ACC112 (cell line): ENCODE measurements at regions not wholly inside any gene's neighbourhood (a gene's known extent, or its start where the extent isn't known, plus 50 kb on each side); places are given as distances from the start of the nearest gene placed in this dataset.

Experiments used
- H2AFZ ChIP-seq: fragments of 200-600 bp; sonication (generic); one replicate; pipeline ENCODE4 v1.6.0; 2017; ENCODE audit warnings: antibody characterized with exemption, low read length; ENCODE audit not compliant: unreplicated experiment
- H3K27ac ChIP-seq: fragments of 200-600 bp; sonication (generic); 2 replicates; pipeline ENCODE4 v1.5.1; 2014; ENCODE audit warnings: low read depth, mild to moderate bottlenecking, antibody characterized with exemption, low read length, moderate library complexity
- H3K27me3 ChIP-seq: fragments of 200-600 bp; sonication (generic); 2 replicates; pipeline ENCODE4 v1.6.1; 2014; ENCODE audit warnings: mild to moderate bottlenecking, antibody characterized with exemption, low read length, moderate library complexity, mixed read lengths; ENCODE audit not compliant: insufficient read depth
- H3K36me3 ChIP-seq: fragments of 200-600 bp; sonication (generic); 2 replicates; pipeline ENCODE4 v1.6.1; 2016; ENCODE audit warnings: mild to moderate bottlenecking, antibody characterized with exemption, low read length, moderate library complexity, mixed read lengths; ENCODE audit not compliant: insufficient read depth
- H3K4me1 ChIP-seq: fragments of 200-600 bp; sonication (generic); one replicate; pipeline ENCODE4 v1.6.1; 2016; ENCODE audit warnings: low read length, mixed read lengths; ENCODE audit not compliant: insufficient read depth, unreplicated experiment, control insufficient read depth
- H3K4me3 ChIP-seq: fragments of 200-600 bp; sonication (generic); 2 replicates; pipeline ENCODE4 v1.5.1; 2014; ENCODE audit warnings: mild to moderate bottlenecking, low read depth, low read length
- H3K79me2 ChIP-seq: fragments of 200-600 bp; sonication (generic); one replicate; pipeline ENCODE4 v1.6.0; 2016; ENCODE audit warnings: low read length; ENCODE audit not compliant: control insufficient read depth, unreplicated experiment, insufficient read depth

DNA sequence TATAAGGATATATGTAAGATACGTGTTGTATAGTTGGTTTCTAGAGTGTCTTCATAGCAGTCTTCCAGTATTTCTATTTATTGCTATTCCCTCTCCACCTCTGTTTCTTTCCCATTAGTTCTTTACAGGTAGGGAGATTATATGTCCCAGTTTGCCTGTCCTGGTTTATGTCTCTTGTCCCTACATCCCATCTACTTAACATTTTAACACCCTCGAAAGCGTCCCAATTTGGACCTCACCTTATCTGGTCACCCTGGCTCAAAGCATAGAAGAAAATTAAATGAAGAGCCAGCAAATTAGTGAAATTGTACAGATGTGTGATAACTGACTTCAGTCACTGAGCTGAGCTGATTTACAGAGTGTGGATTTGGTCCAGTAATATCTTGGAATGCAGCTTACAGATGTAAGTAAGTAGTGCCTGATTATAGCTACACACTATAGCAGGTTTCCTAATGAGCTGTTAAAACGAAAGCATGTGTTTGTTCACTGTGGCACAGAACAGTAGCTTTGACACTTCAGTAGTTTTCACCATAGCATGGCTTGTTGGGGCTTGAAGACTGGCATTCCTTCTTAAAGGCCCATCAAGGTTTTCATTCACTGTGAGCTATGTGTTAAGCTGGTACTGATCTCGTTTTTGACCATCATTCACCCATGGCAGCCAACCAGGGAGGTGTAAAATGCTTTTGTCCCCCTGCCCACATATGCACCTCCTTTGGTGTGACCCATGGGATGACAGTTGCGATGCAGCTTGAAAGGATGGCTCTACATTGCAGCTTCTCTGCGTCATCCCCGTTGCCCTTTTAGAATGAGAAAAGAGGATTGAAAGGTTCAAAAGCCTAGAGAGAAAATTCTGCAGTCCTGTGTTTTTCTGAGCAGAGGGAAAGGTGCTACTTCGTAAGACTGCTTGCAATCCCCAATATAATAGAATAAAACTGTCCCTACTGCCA is 192.1 kb upstream of the DMRT1 start:
- Histone ChIP-seq H3K27ac (no peak overlapping the region), H3K4me3 (peak overlapping the region; percentile 30), H3K36me3 (no peaks in the 10 kb centered on the region), H3K79me2 (no peaks in the 10 kb centered on the region), H2AFZ (peak overlapping the region; percentile 71), H3K27me3 (no peaks in the 10 kb centered on the region), H3K4me1 (peaks cover 19% of the 10 kb centered on the region)

DNA sequence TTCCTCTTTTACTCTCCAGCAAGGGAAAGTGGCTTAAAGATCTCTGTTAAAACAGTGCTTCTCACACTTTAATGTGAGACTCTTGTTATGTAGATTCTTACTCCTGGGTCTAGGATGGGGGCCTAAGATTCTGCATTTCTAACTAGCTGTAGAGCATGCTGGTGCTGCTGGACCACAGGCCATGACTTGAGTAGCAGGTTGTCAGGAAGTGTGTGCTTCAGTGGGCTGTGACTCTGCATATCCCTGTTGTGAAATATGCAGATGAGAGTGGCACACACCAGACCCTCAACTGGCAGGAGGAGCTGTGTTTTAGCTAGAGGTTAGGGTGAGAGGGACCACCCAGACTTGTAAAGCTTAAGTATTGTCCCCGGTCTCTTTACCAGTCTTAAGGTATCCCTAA is 191.1 kb upstream of the DMRT1 start:
- peak overlapping the region; percentile 71 for H2AFZ ChIP-seq
- H3K79me2 ChIP-seq = no peaks in the 10 kb centered on the region
- no peaks in the 10 kb centered on the region for H3K27me3 ChIP-seq
- H3K27ac ChIP-seq = no peak overlapping the region
- peaks cover 19% of the 10 kb centered on the region for H3K4me1 ChIP-seq
- H3K4me3 ChIP-seq = peak overlapping the region; percentile 30
- H3K36me3 ChIP-seq = no peaks in the 10 kb centered on the region

DNA sequence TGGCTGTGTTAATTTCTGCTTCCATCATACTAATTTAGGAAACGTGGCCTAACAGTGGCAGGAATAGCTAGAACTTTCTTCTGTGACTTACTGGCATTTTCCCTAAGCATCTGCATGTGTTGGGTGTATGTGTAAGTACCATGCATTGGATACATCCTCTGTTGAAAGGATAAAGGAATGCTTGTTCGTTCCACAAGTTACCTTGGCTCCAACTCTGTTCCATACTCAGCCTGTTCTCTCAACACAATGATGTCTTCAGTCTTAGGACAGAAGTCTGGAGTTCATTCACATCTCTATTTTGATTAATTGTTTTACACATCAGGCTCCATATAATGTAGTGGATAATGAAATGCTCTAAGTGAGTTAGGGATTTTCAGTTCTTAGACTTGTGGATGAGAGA is 190.1 kb upstream of the DMRT1 start:
- H3K79me2 ChIP-seq = no peaks in the 10 kb centered on the region
- H3K27ac ChIP-seq = no peak overlapping the region
- H2AFZ ChIP-seq = no peak overlapping the region
- H3K36me3 ChIP-seq = no peaks in the 10 kb centered on the region
- no peak overlapping the region for H3K4me3 ChIP-seq
- H3K27me3 ChIP-seq = no peaks in the 10 kb centered on the region
- H3K4me1 ChIP-seq = peaks cover 19% of the 10 kb centered on the region

GRCh38 chr9:652914-653313 is 188.6 kb upstream of the DMRT1 start:
- Histone ChIP-seq H2AFZ (no peak overlapping the region), H3K27me3 (no peaks in the 10 kb centered on the region), H3K79me2 (no peaks in the 10 kb centered on the region), H3K4me3 (no peak overlapping the region), H3K4me1 (peaks cover 19% of the 10 kb centered on the region), H3K27ac (no peak overlapping the region), H3K36me3 (no peaks in the 10 kb centered on the region)

DNA sequence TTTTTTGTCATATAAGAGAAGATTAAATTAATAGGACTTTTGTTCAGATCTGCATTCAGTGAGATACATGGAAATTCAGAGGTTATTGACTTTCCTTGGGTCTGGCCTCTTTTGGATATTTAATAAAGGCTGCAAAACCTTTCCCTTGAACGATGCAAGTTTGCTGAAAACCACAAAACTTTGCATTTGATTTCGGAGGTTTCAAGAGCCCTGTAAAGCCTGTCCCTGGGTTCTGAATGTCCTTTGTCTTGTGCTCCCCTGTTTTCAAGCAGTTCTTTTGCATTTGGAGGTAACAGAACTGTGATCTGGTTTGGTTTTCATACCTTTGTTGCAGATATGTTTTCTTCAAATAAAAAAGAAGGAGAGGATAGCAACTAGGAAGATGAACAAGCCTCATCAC is 188.1 kb upstream of the DMRT1 start:
- H3K27ac ChIP-seq = no peak overlapping the region
- H3K4me1 ChIP-seq = peaks cover 19% of the 10 kb centered on the region
- no peaks in the 10 kb centered on the region for H3K27me3 ChIP-seq
- no peaks in the 10 kb centered on the region for H3K79me2 ChIP-seq
- H3K36me3 ChIP-seq = no peaks in the 10 kb centered on the region
- no peak overlapping the region for H2AFZ ChIP-seq
- no peak overlapping the region for H3K4me3 ChIP-seq

GRCh38 chr9:653856-654387 is 187.6 kb upstream of the DMRT1 start:
- no peak overlapping the region for H3K27ac ChIP-seq

DNA sequence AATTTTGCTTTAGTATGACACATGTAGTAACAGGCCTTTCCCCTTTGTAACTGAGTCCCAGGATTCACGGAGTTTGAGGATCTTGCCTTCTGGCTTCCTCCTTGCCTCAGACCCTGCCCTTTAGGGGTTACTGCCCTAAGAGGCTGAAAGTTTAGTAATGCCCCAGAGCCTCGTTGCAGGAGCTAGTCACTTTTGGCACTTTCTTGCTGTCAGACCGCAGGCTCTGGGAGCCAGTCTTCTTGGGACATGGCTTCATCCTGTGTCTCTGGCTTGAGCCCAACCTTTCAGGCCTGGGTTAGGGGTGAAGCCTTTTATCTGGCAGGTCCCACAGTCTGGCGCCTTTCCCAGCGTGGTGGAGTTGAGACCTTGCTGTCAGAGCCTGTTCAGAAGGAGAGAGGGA is 185.6 kb upstream of the DMRT1 start:
- no peaks in the 10 kb centered on the region for H3K36me3 ChIP-seq
- H3K4me3 ChIP-seq = no peak overlapping the region
- H2AFZ ChIP-seq = peak overlapping the region; percentile 81
- H3K79me2 ChIP-seq = no peaks in the 10 kb centered on the region
- H3K4me1 ChIP-seq = peaks cover 6% of the 10 kb centered on the region
- H3K27me3 ChIP-seq = no peaks in the 10 kb centered on the region
- no peak overlapping the region for H3K27ac ChIP-seq

More at GRCh38 chr9:653856-654387, 187.6 kb upstream of the DMRT1 start:
- no peak overlapping the region for H2AFZ ChIP-seq
- H3K4me3 ChIP-seq = no peak overlapping the region
- no peaks in the 10 kb centered on the region for H3K36me3 ChIP-seq
- H3K79me2 ChIP-seq = no peaks in the 10 kb centered on the region
- peaks cover 19% of the 10 kb centered on the region for H3K4me1 ChIP-seq
- H3K27me3 ChIP-seq = no peaks in the 10 kb centered on the region

GRCh38 chr9:656926-657568 is 184.4 kb upstream of the DMRT1 start:
- H3K36me3 ChIP-seq = no peaks in the 10 kb centered on the region
- no peak overlapping the region for H3K27ac ChIP-seq
- H3K4me1 ChIP-seq = peaks cover 6% of the 10 kb centered on the region
- no peak overlapping the region for H3K4me3 ChIP-seq
- H3K27me3 ChIP-seq = no peaks in the 10 kb centered on the region
- H2AFZ ChIP-seq = no peak overlapping the region
- H3K79me2 ChIP-seq = no peaks in the 10 kb centered on the region

DNA sequence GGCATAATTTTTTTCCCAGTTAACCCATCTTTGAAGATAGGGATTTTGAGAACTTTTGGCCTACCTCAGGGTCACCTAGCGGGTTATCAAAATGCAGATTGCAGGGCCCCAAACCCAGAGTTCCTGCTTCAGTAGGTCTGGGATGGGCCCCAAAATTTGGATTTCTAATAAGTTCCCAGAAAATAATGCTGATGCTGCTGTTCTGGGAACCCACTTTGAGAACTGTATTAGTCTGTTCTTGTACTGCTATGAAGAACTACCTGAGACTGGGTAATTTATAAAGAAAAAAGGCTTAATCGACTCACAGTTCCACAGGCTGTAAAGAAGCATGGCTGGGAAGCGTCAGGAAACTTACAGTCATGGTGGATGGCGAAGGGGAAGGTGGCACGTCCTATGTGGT is 182.2 kb upstream of the DMRT1 start:
- Histone ChIP-seq H3K4me3 (no peak overlapping the region), H3K79me2 (no peaks in the 10 kb centered on the region), H3K36me3 (no peaks in the 10 kb centered on the region), H2AFZ (no peak overlapping the region), H3K27me3 (no peaks in the 10 kb centered on the region), H3K27ac (no peak overlapping the region), H3K4me1 (no peaks in the 10 kb centered on the region)

GRCh38 chr9:660227-660626 is 181.3 kb upstream of the DMRT1 start:
- H3K36me3 ChIP-seq = no peaks in the 10 kb centered on the region

More at GRCh38 chr9:660227-660626, 181.3 kb upstream of the DMRT1 start:
- H2AFZ ChIP-seq = no peak overlapping the region
- no peaks in the 10 kb centered on the region for H3K27me3 ChIP-seq
- H3K4me3 ChIP-seq = no peak overlapping the region
- H3K4me1 ChIP-seq = no peaks in the 10 kb centered on the region
- no peak overlapping the region for H3K27ac ChIP-seq
- H3K79me2 ChIP-seq = no peaks in the 10 kb centered on the region
